ENCODE measurements at regions not wholly inside any gene's neighbourhood (a gene's known extent, or its start where the extent isn't known, plus 50 kb on each side); places are given as distances from the start of the nearest gene placed in this dataset.

GRCh38 chr1:203968761-203969160 lies 104.2 kb upstream of the SOX13 start:
- TF ChIP-seq CTCF (IDR thresholded peaks at IDR 0.05; ENCODE audit: control extremely low read depth, extremely low read depth, low read depth, missing control alignments): no peak
- POLR2A ChIA-PET: no interaction called here
- no peak for DNase-seq (ENCODE audit: extremely low spot score)
- CTCF ChIA-PET: no interaction called here

GRCh38 chr1:203969846-203970245 lies 103.1 kb upstream of the SOX13 start:
- ChIA-PET POLR2A (no interaction called here), CTCF (no interaction called here)
- no peak for TF ChIP-seq CTCF (IDR thresholded peaks at IDR 0.05; ENCODE audit: control extremely low read depth, extremely low read depth, low read depth, missing control alignments)
- no peak for DNase-seq (ENCODE audit: extremely low spot score)

GRCh38 chr1:203985044-203985443 lies 87.9 kb upstream of the SOX13 start:
- CTCF ChIA-PET: no interaction called here
- POLR2A ChIA-PET: no interaction called here
- no peak for DNase-seq (ENCODE audit: extremely low spot score)
- no peak for TF ChIP-seq CTCF (IDR thresholded peaks at IDR 0.05; ENCODE audit: control extremely low read depth, extremely low read depth, low read depth, missing control alignments)

- ChIA-PET POLR2A (no interaction called here), CTCF (no interaction called here)
- no peak for DNase-seq (ENCODE audit: extremely low spot score)
- TF ChIP-seq CTCF (IDR thresholded peaks at IDR 0.05; ENCODE audit: control extremely low read depth, extremely low read depth, low read depth, missing control alignments): no peak
Measured at GRCh38 chr1:203985676-203986075, 87.2 kb upstream of the SOX13 start.

- ChIA-PET POLR2A (no interaction called here), CTCF (no interaction called here)
- no peak for TF ChIP-seq CTCF (IDR thresholded peaks at IDR 0.05; ENCODE audit: control extremely low read depth, extremely low read depth, low read depth, missing control alignments)
- DNase-seq (ENCODE audit: extremely low spot score): no peak
Measured at GRCh38 chr1:203986887-203987461, 85.9 kb upstream of the SOX13 start.

GRCh38 chr1:203990118-203990517 lies 82.8 kb upstream of the SOX13 start:
- no peak for TF ChIP-seq CTCF (IDR thresholded peaks at IDR 0.05; ENCODE audit: control extremely low read depth, extremely low read depth, low read depth, missing control alignments)
- CTCF ChIA-PET: interaction anchor here (0.7 kb wide), 1 partner anchor 148 kb away, joined by 3 read pairs; no protein-coding TSS in a partner anchor
- POLR2A ChIA-PET: no interaction called here
- DNase-seq (ENCODE audit: extremely low spot score): no peak

- no peak for DNase-seq (ENCODE audit: extremely low spot score)
- ChIA-PET POLR2A (no interaction called here), CTCF (no interaction called here)
- no peak for TF ChIP-seq CTCF (IDR thresholded peaks at IDR 0.05; ENCODE audit: control extremely low read depth, extremely low read depth, low read depth, missing control alignments)
Measured at GRCh38 chr1:203992440-203992839, 80.5 kb upstream of the SOX13 start.
